ENCODE measurements at regions not wholly inside any gene's neighbourhood (a gene's known extent, or its start where the extent isn't known, plus 50 kb on each side); places are given as distances from the start of the nearest gene placed in this dataset.

- TF ChIP-seq, protein P1, sequence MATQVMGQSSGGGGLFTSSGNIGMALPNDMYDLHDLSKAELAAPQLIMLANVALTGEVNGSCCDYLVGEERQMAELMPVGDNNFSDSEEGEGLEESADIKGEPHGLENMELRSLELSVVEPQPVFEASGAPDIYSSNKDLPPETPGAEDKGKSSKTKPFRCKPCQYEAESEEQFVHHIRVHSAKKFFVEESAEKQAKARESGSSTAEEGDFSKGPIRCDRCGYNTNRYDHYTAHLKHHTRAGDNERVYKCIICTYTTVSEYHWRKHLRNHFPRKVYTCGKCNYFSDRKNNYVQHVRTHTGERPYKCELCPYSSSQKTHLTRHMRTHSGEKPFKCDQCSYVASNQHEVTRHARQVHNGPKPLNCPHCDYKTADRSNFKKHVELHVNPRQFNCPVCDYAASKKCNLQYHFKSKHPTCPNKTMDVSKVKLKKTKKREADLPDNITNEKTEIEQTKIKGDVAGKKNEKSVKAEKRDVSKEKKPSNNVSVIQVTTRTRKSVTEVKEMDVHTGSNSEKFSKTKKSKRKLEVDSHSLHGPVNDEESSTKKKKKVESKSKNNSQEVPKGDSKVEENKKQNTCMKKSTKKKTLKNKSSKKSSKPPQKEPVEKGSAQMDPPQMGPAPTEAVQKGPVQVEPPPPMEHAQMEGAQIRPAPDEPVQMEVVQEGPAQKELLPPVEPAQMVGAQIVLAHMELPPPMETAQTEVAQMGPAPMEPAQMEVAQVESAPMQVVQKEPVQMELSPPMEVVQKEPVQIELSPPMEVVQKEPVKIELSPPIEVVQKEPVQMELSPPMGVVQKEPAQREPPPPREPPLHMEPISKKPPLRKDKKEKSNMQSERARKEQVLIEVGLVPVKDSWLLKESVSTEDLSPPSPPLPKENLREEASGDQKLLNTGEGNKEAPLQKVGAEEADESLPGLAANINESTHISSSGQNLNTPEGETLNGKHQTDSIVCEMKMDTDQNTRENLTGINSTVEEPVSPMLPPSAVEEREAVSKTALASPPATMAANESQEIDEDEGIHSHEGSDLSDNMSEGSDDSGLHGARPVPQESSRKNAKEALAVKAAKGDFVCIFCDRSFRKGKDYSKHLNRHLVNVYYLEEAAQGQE (IDR thresholded peaks at IDR 0.05; ENCODE audit: insufficient read depth in 1 of 2, low read depth in 2 of 2, low read length in 2 of 2), result no peak
- no peak for TF ChIP-seq SIN3A (IDR thresholded peaks at IDR 0.05; ENCODE audit: borderline replicate concordance, insufficient read depth, low read length)
These were observed 59.0 kb downstream of the FASLG start for GRCh38 chr1:172717722-172718465.
